ENCODE measurements at regions not wholly inside any gene's neighbourhood (a gene's known extent, or its start where the extent isn't known, plus 50 kb on each side); places are given as distances from the start of the nearest gene placed in this dataset.

GRCh38 chr7:84823530-84823929 lies 363.3 kb downstream of the SEMA3D start:
- H3K4me3 ChIP-seq (ENCODE audit: insufficient read depth, low read depth, low read length), result no peak overlapping the region
- 88 to 90% methylated on average over 2 of the region's 2 CpGs for WGBS, 2 experiments
- no peaks in the 10 kb centered on the region for H3K4me1 ChIP-seq (ENCODE audit: control insufficient read depth, insufficient read depth, low read length)
- no peaks in the 10 kb centered on the region for H3K36me3 ChIP-seq (ENCODE audit: control insufficient read depth, insufficient read depth, low read length)
- no peaks in the 10 kb centered on the region for H3K9me3 ChIP-seq (ENCODE audit: control insufficient read depth, low read length)
- H3K27ac ChIP-seq (ENCODE audit: insufficient read depth, low read depth, low read length, poor library complexity, severe bottlenecking), result no peak overlapping the region
- H3K27me3 ChIP-seq (ENCODE audit: control insufficient read depth, insufficient read depth, low read length, poor library complexity, severe bottlenecking), result no peaks in the 10 kb centered on the region

GRCh38 chr7:84822941-84823510 lies 363.8 kb downstream of the SEMA3D start:
- no peaks in the 10 kb centered on the region for H3K27me3 ChIP-seq (ENCODE audit: control insufficient read depth, insufficient read depth, low read length, poor library complexity, severe bottlenecking)
- H3K4me3 ChIP-seq (ENCODE audit: insufficient read depth, low read depth, low read length), result no peak overlapping the region
- no peak overlapping the region for H3K27ac ChIP-seq (ENCODE audit: insufficient read depth, low read depth, low read length, poor library complexity, severe bottlenecking)
- 94 to 95% methylated on average over 6 of the region's 6 CpGs for WGBS, 2 experiments
- H3K36me3 ChIP-seq (ENCODE audit: control insufficient read depth, insufficient read depth, low read length), result no peaks in the 10 kb centered on the region
- H3K9me3 ChIP-seq (ENCODE audit: control insufficient read depth, low read length), result no peaks in the 10 kb centered on the region
- H3K4me1 ChIP-seq (ENCODE audit: control insufficient read depth, insufficient read depth, low read length), result no peaks in the 10 kb centered on the region

- 93 to 94% methylated on average over 3 of the region's 3 CpGs for WGBS, 2 experiments
- H3K4me1 ChIP-seq (ENCODE audit: control insufficient read depth, insufficient read depth, low read length), result no peaks in the 10 kb centered on the region
- H3K4me3 ChIP-seq (ENCODE audit: insufficient read depth, low read depth, low read length), result no peak overlapping the region
- no peak overlapping the region for H3K27ac ChIP-seq (ENCODE audit: insufficient read depth, low read depth, low read length, poor library complexity, severe bottlenecking)
- H3K36me3 ChIP-seq (ENCODE audit: control insufficient read depth, insufficient read depth, low read length), result no peaks in the 10 kb centered on the region
- no peaks in the 10 kb centered on the region for H3K9me3 ChIP-seq (ENCODE audit: control insufficient read depth, low read length)
- H3K27me3 ChIP-seq (ENCODE audit: control insufficient read depth, insufficient read depth, low read length, poor library complexity, severe bottlenecking), result no peaks in the 10 kb centered on the region
Observed at GRCh38 chr7:84821671-84822534, 365.0 kb downstream of the SEMA3D start.

- H3K9me3 ChIP-seq (ENCODE audit: control insufficient read depth, low read length), result no peaks in the 10 kb centered on the region
- no peaks in the 10 kb centered on the region for H3K27me3 ChIP-seq (ENCODE audit: control insufficient read depth, insufficient read depth, low read length, poor library complexity, severe bottlenecking)
- H3K4me1 ChIP-seq (ENCODE audit: control insufficient read depth, insufficient read depth, low read length), result no peaks in the 10 kb centered on the region
- no peaks in the 10 kb centered on the region for H3K36me3 ChIP-seq (ENCODE audit: control insufficient read depth, insufficient read depth, low read length)
- WGBS, 2 experiments, result 0 to 30% methylated on average over 1 to 2 of the region's 2 CpGs
- H3K4me3 ChIP-seq (ENCODE audit: insufficient read depth, low read depth, low read length), result no peak overlapping the region
- no peak overlapping the region for H3K27ac ChIP-seq (ENCODE audit: insufficient read depth, low read depth, low read length, poor library complexity, severe bottlenecking)
Observed at GRCh38 chr7:84820481-84820880, 366.4 kb downstream of the SEMA3D start.

GRCh38 chr7:84817016-84817415 lies 369.8 kb downstream of the SEMA3D start:
- no peaks in the 10 kb centered on the region for H3K27me3 ChIP-seq (ENCODE audit: control insufficient read depth, insufficient read depth, low read length, poor library complexity, severe bottlenecking)
- no peaks in the 10 kb centered on the region for H3K4me1 ChIP-seq (ENCODE audit: control insufficient read depth, insufficient read depth, low read length)
- H3K27ac ChIP-seq (ENCODE audit: insufficient read depth, low read depth, low read length, poor library complexity, severe bottlenecking), result no peak overlapping the region
- no peaks in the 10 kb centered on the region for H3K9me3 ChIP-seq (ENCODE audit: control insufficient read depth, low read length)
- no peaks in the 10 kb centered on the region for H3K36me3 ChIP-seq (ENCODE audit: control insufficient read depth, insufficient read depth, low read length)
- H3K4me3 ChIP-seq (ENCODE audit: insufficient read depth, low read depth, low read length), result no peak overlapping the region
- WGBS, 2 experiments, result 88 to 94% methylated on average over 1 of the region's 1 CpG

- H3K36me3 ChIP-seq (ENCODE audit: control insufficient read depth, insufficient read depth, low read length), result no peaks in the 10 kb centered on the region
- H3K4me1 ChIP-seq (ENCODE audit: control insufficient read depth, insufficient read depth, low read length), result no peaks in the 10 kb centered on the region
- no peak overlapping the region for H3K27ac ChIP-seq (ENCODE audit: insufficient read depth, low read depth, low read length, poor library complexity, severe bottlenecking)
- no peak overlapping the region for H3K4me3 ChIP-seq (ENCODE audit: insufficient read depth, low read depth, low read length)
- WGBS, 2 experiments, result 66 to 81% methylated on average over 2 of the region's 2 CpGs
- no peaks in the 10 kb centered on the region for H3K9me3 ChIP-seq (ENCODE audit: control insufficient read depth, low read length)
- no peaks in the 10 kb centered on the region for H3K27me3 ChIP-seq (ENCODE audit: control insufficient read depth, insufficient read depth, low read length, poor library complexity, severe bottlenecking)
Observed at GRCh38 chr7:84813376-84813775, 373.5 kb downstream of the SEMA3D start.

- WGBS, 2 experiments, result 92 to 96% methylated on average over 2 of the region's 2 CpGs
- no peak overlapping the region for H3K27ac ChIP-seq (ENCODE audit: insufficient read depth, low read depth, low read length, poor library complexity, severe bottlenecking)
- H3K9me3 ChIP-seq (ENCODE audit: control insufficient read depth, low read length), result no peaks in the 10 kb centered on the region
- H3K27me3 ChIP-seq (ENCODE audit: control insufficient read depth, insufficient read depth, low read length, poor library complexity, severe bottlenecking), result no peaks in the 10 kb centered on the region
- H3K4me3 ChIP-seq (ENCODE audit: insufficient read depth, low read depth, low read length), result no peak overlapping the region
- H3K36me3 ChIP-seq (ENCODE audit: control insufficient read depth, insufficient read depth, low read length), result no peaks in the 10 kb centered on the region
- no peaks in the 10 kb centered on the region for H3K4me1 ChIP-seq (ENCODE audit: control insufficient read depth, insufficient read depth, low read length)
Observed at GRCh38 chr7:84812021-84812420, 374.8 kb downstream of the SEMA3D start.

GRCh38 chr7:84811362-84811761 lies 375.5 kb downstream of the SEMA3D start:
- Histone ChIP-seq H3K36me3 (ENCODE audit: control insufficient read depth, insufficient read depth, low read length) (no peaks in the 10 kb centered on the region), H3K27ac (ENCODE audit: insufficient read depth, low read depth, low read length, poor library complexity, severe bottlenecking) (no peak overlapping the region), H3K4me1 (ENCODE audit: control insufficient read depth, insufficient read depth, low read length) (no peaks in the 10 kb centered on the region), H3K27me3 (ENCODE audit: control insufficient read depth, insufficient read depth, low read length, poor library complexity, severe bottlenecking) (no peaks in the 10 kb centered on the region), H3K4me3 (ENCODE audit: insufficient read depth, low read depth, low read length) (no peak overlapping the region), H3K9me3 (ENCODE audit: control insufficient read depth, low read length) (no peaks in the 10 kb centered on the region)
- WGBS, 2 experiments, result 40 to 86% methylated on average over 1 of the region's 1 CpG

GRCh38 chr7:84809877-84810276 lies 377.0 kb downstream of the SEMA3D start:
- no peak overlapping the region for H3K27ac ChIP-seq (ENCODE audit: insufficient read depth, low read depth, low read length, poor library complexity, severe bottlenecking)
- H3K27me3 ChIP-seq (ENCODE audit: control insufficient read depth, insufficient read depth, low read length, poor library complexity, severe bottlenecking), result no peaks in the 10 kb centered on the region
- no peak overlapping the region for H3K4me3 ChIP-seq (ENCODE audit: insufficient read depth, low read depth, low read length)
- H3K36me3 ChIP-seq (ENCODE audit: control insufficient read depth, insufficient read depth, low read length), result no peaks in the 10 kb centered on the region
- no peaks in the 10 kb centered on the region for H3K9me3 ChIP-seq (ENCODE audit: control insufficient read depth, low read length)
- WGBS, 2 experiments, result 91% methylated on average over 1 of the region's 1 CpG
- no peaks in the 10 kb centered on the region for H3K4me1 ChIP-seq (ENCODE audit: control insufficient read depth, insufficient read depth, low read length)

GRCh38 chr7:84803979-84804378 lies 382.9 kb downstream of the SEMA3D start:
- Histone ChIP-seq H3K9me3 (ENCODE audit: control insufficient read depth, low read length) (no peaks in the 10 kb centered on the region), H3K36me3 (ENCODE audit: control insufficient read depth, insufficient read depth, low read length) (no peaks in the 10 kb centered on the region), H3K27ac (ENCODE audit: insufficient read depth, low read depth, low read length, poor library complexity, severe bottlenecking) (no peak overlapping the region), H3K4me1 (ENCODE audit: control insufficient read depth, insufficient read depth, low read length) (no peaks in the 10 kb centered on the region), H3K4me3 (ENCODE audit: insufficient read depth, low read depth, low read length) (no peak overlapping the region), H3K27me3 (ENCODE audit: control insufficient read depth, insufficient read depth, low read length, poor library complexity, severe bottlenecking) (no peaks in the 10 kb centered on the region)
- 69 to 75% methylated on average over 3 of the region's 3 CpGs for WGBS, 2 experiments
